GM12878 (cell line): ENCODE measurements at regions not wholly inside any gene's neighbourhood (a gene's known extent, or its start where the extent isn't known, plus 50 kb on each side); places are given as distances from the start of the nearest gene placed in this dataset.

Experiments
- ATAC-seq: fragments of 200-7000 bp; cut with Tn5 transposase; 3 replicates; pipeline ENCODE4 v1.9.1; 2020; ENCODE audit warnings: mild to moderate bottlenecking, moderate library complexity
- BruUV-seq: library from RNA; stranded (reverse); fragments of 400-500 nt; replicated peaks from 2 replicates; lab custom pipeline; 2021; lab: Mats Ljungman, UMichigan
- CTCF ChIA-PET: fragments of 300-600 bp; sonication (Branson Sonifier 250); formaldehyde crosslinking; extraction: SDS; loops from one replicate; lab custom pipeline; 2021; ENCODE audit warnings: inconsistent platforms; lab: Yijun Ruan, JAX
- POLR2A ChIA-PET: fragments of 350-600 bp; formaldehyde crosslinking; extraction: SDS; loops from one replicate; lab custom pipeline; 2021; ENCODE audit warnings: inconsistent platforms; lab: Charles Lee
- RAD21 ChIA-PET: fragments of 300-600 bp; sonication (Branson Sonifier 250); formaldehyde crosslinking; loops from one replicate; lab custom pipeline; 2023; ENCODE audit warnings: antibody characterized with exemption; ENCODE audit not compliant: unreplicated experiment; lab: Charles Lee
- SMC1A ChIA-PET: fragments of 300-600 bp; sonication (Branson Sonifier 250); formaldehyde crosslinking; loops from one replicate; lab custom pipeline; 2023; ENCODE audit not compliant: unreplicated experiment, uncharacterized antibody; lab: Charles Lee
- DNase-seq: peaks from one replicate; pipeline ENCODE4 v3.0.0-alpha.2; 2011; ENCODE audit warnings: low read depth, low spot score
- FAIRE-seq: peaks from 3 replicates; lab custom pipeline; 2011; peaks lifted over from hg19 to GRCh38; lab: Jason Lieb, UNC
- H2AFZ ChIP-seq: 2 replicates; pipeline ENCODE4 v1.6.0; 2011; ENCODE audit warnings: low read depth, low read length, control low read depth; ENCODE audit not compliant: control insufficient read depth
- H3K27ac ChIP-seq: 2 replicates; pipeline ENCODE4 v1.5.1; 2011; ENCODE audit warnings: control low read depth; ENCODE audit not compliant: control insufficient read depth, insufficient read depth
- H3K27me3 ChIP-seq, 2 experiments: replicated peaks in 1 of 2; 2 replicates each; pipeline versions ENCODE4 v1.6.0 to v1.6.1; 2011; ENCODE audit warnings: low read length in 1 of 2; ENCODE audit not compliant: control insufficient read depth in 2 of 2, insufficient read depth in 2 of 2
- H3K36me3 ChIP-seq, 2 experiments: 2 replicates each; pipeline ENCODE4 v1.5.1; 2011; ENCODE audit warnings: low read length in 1 of 2; ENCODE audit not compliant: control insufficient read depth in 2 of 2, insufficient read depth in 2 of 2
- H3K4me1 ChIP-seq: 2 replicates; pipeline ENCODE4 v1.6.1; 2011; ENCODE audit warnings: mild to moderate bottlenecking, low read length, moderate library complexity, mixed read lengths; ENCODE audit not compliant: control insufficient read depth, insufficient read depth
- H3K4me2 ChIP-seq: 2 replicates; pipeline ENCODE4 v1.6.0; 2011; ENCODE audit warnings: control low read depth; ENCODE audit not compliant: control insufficient read depth, insufficient read depth
- H3K4me3 ChIP-seq: fragments of 200-600 bp; sonication (generic); 2 replicates; pipeline ENCODE4 v1.5.1; 2016
- H3K79me2 ChIP-seq: 2 replicates; pipeline ENCODE4 v1.6.0; 2011; ENCODE audit warnings: low read length; ENCODE audit not compliant: control insufficient read depth, insufficient read depth
- H3K9ac ChIP-seq: 2 replicates; pipeline ENCODE4 v1.8.0; 2011; ENCODE audit warnings: low read length, control low read depth, mixed read lengths; ENCODE audit not compliant: control insufficient read depth, insufficient read depth
- H3K9me3 ChIP-seq: replicated peaks from 3 replicates; pipeline ENCODE4 v1.5.1; 2011; ENCODE audit warnings: mild to moderate bottlenecking, low read length; ENCODE audit not compliant: control insufficient read depth, insufficient read depth
- H4K20me1 ChIP-seq: 2 replicates; pipeline ENCODE4 v1.6.0; 2011; ENCODE audit not compliant: control insufficient read depth, insufficient read depth
- BRCA1 ChIP-seq: IDR thresholded peaks from 2 replicates; pipeline ENCODE4 v1.6.1; 2011; ENCODE audit warnings: low read depth, low read length, improper control_type of control experiment
- FOXK2 ChIP-seq: fragments of 450-650 bp; IDR thresholded peaks from 2 replicates; pipeline ENCODE4 v1.6.1; 2017; ENCODE audit warnings: mild to moderate bottlenecking, moderate library complexity
- MTA2 ChIP-seq: fragments of 450-650 bp; IDR thresholded peaks from 2 replicates; pipeline ENCODE4 v1.6.1; 2016; ENCODE audit warnings: low read depth, mild to moderate bottlenecking, moderate library complexity
- MTA3 ChIP-seq: IDR thresholded peaks from 2 replicates; pipeline ENCODE4 v1.6.1; 2012; ENCODE audit warnings: low read length, inconsistent platforms, borderline replicate concordance
- MXI1 ChIP-seq: fragments of 150-350 bp; IDR thresholded peaks from 2 replicates; pipeline ENCODE4 v1.6.1; 2011; ENCODE audit warnings: low read depth, mild to moderate bottlenecking, inconsistent platforms, low read length, improper control_type of control experiment
- NFIC ChIP-seq: IDR thresholded peaks from 2 replicates; pipeline ENCODE4 v1.6.1; 2012; ENCODE audit warnings: low read depth, mild to moderate bottlenecking, inconsistent platforms, low read length, moderate library complexity
- RAD51 ChIP-seq: fragments of 450-650 bp; IDR thresholded peaks from 2 replicates; pipeline ENCODE4 v1.6.1; 2016; ENCODE audit warnings: moderate library complexity, mild to moderate bottlenecking, inconsistent platforms
- RB1 ChIP-seq: fragments of 450-650 bp; formaldehyde crosslinking; IDR thresholded peaks from 2 replicates; pipeline ENCODE4 v1.6.1; 2017; ENCODE audit warnings: mild to moderate bottlenecking, borderline replicate concordance
- SMAD5 ChIP-seq: IDR thresholded peaks from 2 replicates; pipeline ENCODE4 v1.6.1; 2016; ENCODE audit warnings: antibody characterized with exemption, low read depth
- TCF7 ChIP-seq: IDR thresholded peaks from 2 replicates; pipeline ENCODE4 v1.6.1; 2014; ENCODE audit warnings: antibody characterized with exemption, borderline replicate concordance
- ZNF274 ChIP-seq: IDR thresholded peaks from one replicate; pipeline ENCODE4 v1.8.0; 2011; ENCODE audit not compliant: insufficient read length, insufficient read depth
- WGBS: methylation state at CpG from one replicate; pipeline ENCODE4 v1.1.6; 2016; ENCODE audit warnings: low lambda C conversion rate; ENCODE audit not compliant: insufficient replicate concordance, insufficient coverage; ENCODE audit errors: missing lambda C conversion rate; 5-methylcytosine and 5-hydroxymethylcytosine counted together
- in situ Hi-C: fragments of 300-500 bp; cut with MboI; formaldehyde crosslinking; loops from 9 replicates; pipeline ENCODE4 v1.14.3; 2018; ENCODE audit warnings: mixed read lengths
- intact Hi-C: fragments of 100-400 bp; cut with micrococcal nuclease; formaldehyde crosslinking; loops from one replicate; pipeline ENCODE4 v1.14.2; 2022; ENCODE audit not compliant: unreplicated experiment

GRCh38 chr12:76946446-76946845 lies 67.6 kb upstream of the CSRP2 start:
- TF ChIP-seq NFIC (no peak), RAD51 (no peak), SMAD5 (no peak), MTA3 (no peak), RB1 (no peak)
- ChIA-PET CTCF (no interaction called here), SMC1A (no interaction called here), RAD21 (no interaction called here), POLR2A (no interaction called here)
- Histone ChIP-seq H3K27ac (no peak overlapping the region), H3K9me3 (no peaks in the 10 kb centered on the region), H4K20me1 (no peaks in the 10 kb centered on the region), H3K79me2 (no peaks in the 10 kb centered on the region), H3K4me1 (no peaks in the 10 kb centered on the region), H3K4me2 (no peak overlapping the region), H3K4me3 (no peak overlapping the region), H3K9ac (no peak overlapping the region), H3K27me3 (no peaks in the 10 kb centered on the region; a peak in 1 of 4 replicates), H3K36me3 (no peaks in the 10 kb centered on the region), H2AFZ (no peak overlapping the region)
- FAIRE-seq: no peak
- BruUV-seq: no TSS peak
- in situ Hi-C loops: no loop called here
- WGBS: 56% methylated on average over 6 of the region's 6 CpGs
- intact Hi-C loops: no loop called here
- no peak for DNase-seq
- ATAC-seq: no peak

GRCh38 chr12:76945867-76946266 lies 67.0 kb upstream of the CSRP2 start:
- no peak for DNase-seq
- H2AFZ ChIP-seq: no peak overlapping the region
- no peak overlapping the region for H3K4me2 ChIP-seq
- FAIRE-seq: no peak
- no peaks in the 10 kb centered on the region for H3K36me3 ChIP-seq
- no peaks in the 10 kb centered on the region for H4K20me1 ChIP-seq
- no peak overlapping the region for H3K27ac ChIP-seq
- no peak for ATAC-seq
- in situ Hi-C loops: no loop called here
- ChIA-PET CTCF (no interaction called here), RAD21 (no interaction called here), POLR2A (no interaction called here), SMC1A (no interaction called here)
- no peaks in the 10 kb centered on the region for H3K79me2 ChIP-seq
- no TSS peak for BruUV-seq
- H3K9me3 ChIP-seq: no peaks in the 10 kb centered on the region
- no peak for TF ChIP-seq FOXK2
- TF ChIP-seq BRCA1: no peak
- no peak for TF ChIP-seq TCF7
- no peak for TF ChIP-seq ZNF274
- no peak for TF ChIP-seq MXI1
- TF ChIP-seq MTA2: no peak
- intact Hi-C loops: no loop called here
- WGBS: 37% methylated on average over 4 of the region's 4 CpGs
- H3K4me3 ChIP-seq: no peak overlapping the region
- no peaks in the 10 kb centered on the region; a peak in 1 of 4 replicates for H3K27me3 ChIP-seq
- no peaks in the 10 kb centered on the region for H3K4me1 ChIP-seq
- H3K9ac ChIP-seq: no peak overlapping the region
